ENCODE measurements at regions not wholly inside any gene's neighbourhood (a gene's known extent, or its start where the extent isn't known, plus 50 kb on each side); places are given as distances from the start of the nearest gene placed in this dataset.

DNA sequence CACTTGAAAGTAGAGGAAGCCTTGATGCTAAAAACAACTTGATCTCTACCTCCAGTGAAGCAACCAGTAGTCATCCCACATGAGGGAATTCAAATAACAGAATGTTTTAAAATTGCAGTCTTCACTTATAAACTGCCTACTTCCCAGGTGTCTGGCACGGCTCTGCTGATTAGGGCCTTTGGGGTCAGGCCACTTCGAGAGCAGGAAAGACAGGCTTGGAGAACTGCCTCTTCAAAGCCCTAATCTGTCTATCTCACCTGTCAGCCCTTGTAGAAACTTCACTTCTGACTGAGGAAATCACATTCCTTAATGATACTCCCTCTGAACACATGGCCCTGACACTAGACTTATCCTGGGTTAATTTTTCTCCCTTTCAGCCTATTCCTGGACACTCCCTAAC, 458.6 kb downstream of the TENT5A start:
- TF ChIP-seq EZH2 (IDR thresholded peaks at IDR 0.05; ENCODE audit: borderline replicate concordance, low read length): no peak
- TF ChIP-seq, protein P1, sequence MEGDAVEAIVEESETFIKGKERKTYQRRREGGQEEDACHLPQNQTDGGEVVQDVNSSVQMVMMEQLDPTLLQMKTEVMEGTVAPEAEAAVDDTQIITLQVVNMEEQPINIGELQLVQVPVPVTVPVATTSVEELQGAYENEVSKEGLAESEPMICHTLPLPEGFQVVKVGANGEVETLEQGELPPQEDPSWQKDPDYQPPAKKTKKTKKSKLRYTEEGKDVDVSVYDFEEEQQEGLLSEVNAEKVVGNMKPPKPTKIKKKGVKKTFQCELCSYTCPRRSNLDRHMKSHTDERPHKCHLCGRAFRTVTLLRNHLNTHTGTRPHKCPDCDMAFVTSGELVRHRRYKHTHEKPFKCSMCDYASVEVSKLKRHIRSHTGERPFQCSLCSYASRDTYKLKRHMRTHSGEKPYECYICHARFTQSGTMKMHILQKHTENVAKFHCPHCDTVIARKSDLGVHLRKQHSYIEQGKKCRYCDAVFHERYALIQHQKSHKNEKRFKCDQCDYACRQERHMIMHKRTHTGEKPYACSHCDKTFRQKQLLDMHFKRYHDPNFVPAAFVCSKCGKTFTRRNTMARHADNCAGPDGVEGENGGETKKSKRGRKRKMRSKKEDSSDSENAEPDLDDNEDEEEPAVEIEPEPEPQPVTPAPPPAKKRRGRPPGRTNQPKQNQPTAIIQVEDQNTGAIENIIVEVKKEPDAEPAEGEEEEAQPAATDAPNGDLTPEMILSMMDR (IDR thresholded peaks at IDR 0.05; ENCODE audit: low read length): no peak

All from OCI-LY1 (cell line).